ENCODE measurements at regions not wholly inside any gene's neighbourhood (a gene's known extent, or its start where the extent isn't known, plus 50 kb on each side); places are given as distances from the start of the nearest gene placed in this dataset.

DNA sequence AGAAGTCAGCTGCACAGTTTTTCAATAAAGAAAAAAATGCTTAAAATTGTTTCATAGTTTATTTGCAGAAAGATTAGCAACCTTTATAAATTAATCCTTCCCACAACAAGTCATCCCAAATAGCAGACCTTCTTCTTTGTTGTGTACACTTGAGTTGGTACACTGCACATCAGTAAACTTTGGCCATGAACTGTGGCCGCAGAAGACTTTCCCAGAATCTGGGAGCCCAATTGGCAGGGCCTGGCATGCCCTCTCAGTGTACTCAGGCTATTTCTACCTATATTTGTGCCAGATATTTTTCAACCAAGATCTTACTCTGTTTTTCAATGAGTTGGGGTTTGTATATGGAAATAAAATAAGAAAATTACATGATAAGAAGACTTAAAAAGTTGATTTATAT lies 133.1 kb downstream of the DIPK2A start:
- H3K4me3 ChIP-seq (ENCODE audit: insufficient read depth, low read depth, low read length): no peak overlapping the region
- no peak overlapping the region for H3K27ac ChIP-seq (ENCODE audit: insufficient read depth, low read depth, low read length, poor library complexity, severe bottlenecking)
- H3K36me3 ChIP-seq (ENCODE audit: control insufficient read depth, insufficient read depth, low read length): no peaks in the 10 kb centered on the region
- H3K27me3 ChIP-seq (ENCODE audit: control insufficient read depth, insufficient read depth, low read length, poor library complexity, severe bottlenecking): no peaks in the 10 kb centered on the region
- WGBS, 2 experiments: 96 to 100% methylated on average over 1 of the region's 1 CpG
- H3K9me3 ChIP-seq (ENCODE audit: control insufficient read depth, low read length): no peaks in the 10 kb centered on the region
- peaks cover 5% of the 10 kb centered on the region for H3K4me1 ChIP-seq (ENCODE audit: control insufficient read depth, insufficient read depth, low read length)

DNA sequence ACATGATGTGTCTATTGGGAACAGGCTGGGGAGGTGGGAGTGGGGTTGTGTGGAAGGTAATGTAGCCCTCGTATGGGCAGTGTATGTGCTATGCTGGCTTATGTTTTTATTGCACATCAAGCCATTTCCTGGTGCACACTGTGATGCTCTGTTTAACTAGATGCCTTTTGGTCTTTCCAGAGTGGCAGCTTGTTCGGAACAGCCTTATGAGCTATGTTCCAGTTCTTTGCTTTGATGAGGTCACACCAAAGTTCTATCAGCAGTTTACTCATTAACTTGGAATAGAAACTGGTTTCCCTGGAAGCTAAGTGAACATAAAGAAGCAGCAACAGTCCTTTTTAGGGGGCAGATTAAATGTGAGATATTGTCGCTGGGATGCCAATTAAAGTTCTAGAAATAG lies 133.9 kb downstream of the DIPK2A start:
- Histone ChIP-seq H3K27me3 (ENCODE audit: control insufficient read depth, insufficient read depth, low read length, poor library complexity, severe bottlenecking) (no peaks in the 10 kb centered on the region), H3K4me3 (ENCODE audit: insufficient read depth, low read depth, low read length) (no peak overlapping the region), H3K27ac (ENCODE audit: insufficient read depth, low read depth, low read length, poor library complexity, severe bottlenecking) (no peak overlapping the region), H3K36me3 (ENCODE audit: control insufficient read depth, insufficient read depth, low read length) (no peaks in the 10 kb centered on the region), H3K4me1 (ENCODE audit: control insufficient read depth, insufficient read depth, low read length) (peaks cover 5% of the 10 kb centered on the region), H3K9me3 (ENCODE audit: control insufficient read depth, low read length) (no peaks in the 10 kb centered on the region)
- WGBS, 2 experiments: 90 to 94% methylated on average over 3 of the region's 3 CpGs

DNA sequence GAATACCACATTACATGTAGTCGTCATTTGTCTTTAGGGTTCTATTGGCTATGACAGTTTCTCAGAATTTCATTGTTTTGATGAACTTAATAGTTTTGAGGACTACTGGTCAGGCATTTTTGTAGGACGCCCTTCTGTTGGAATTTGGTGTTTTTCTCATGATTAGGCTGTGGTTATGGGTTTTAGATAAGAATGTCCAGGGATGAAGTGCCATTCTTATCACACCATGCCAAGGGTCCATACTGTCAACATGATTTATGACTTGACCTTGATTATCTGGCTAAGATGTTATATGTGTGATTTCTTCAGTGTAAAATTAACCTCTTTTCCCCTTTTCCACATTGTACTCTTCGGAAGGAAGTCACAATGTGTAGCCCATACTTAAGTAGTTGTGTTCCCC lies 135.3 kb downstream of the DIPK2A start:
- Histone ChIP-seq H3K27ac (ENCODE audit: insufficient read depth, low read depth, low read length, poor library complexity, severe bottlenecking) (no peak overlapping the region), H3K36me3 (ENCODE audit: control insufficient read depth, insufficient read depth, low read length) (no peaks in the 10 kb centered on the region), H3K27me3 (ENCODE audit: control insufficient read depth, insufficient read depth, low read length, poor library complexity, severe bottlenecking) (no peaks in the 10 kb centered on the region), H3K4me3 (ENCODE audit: insufficient read depth, low read depth, low read length) (no peak overlapping the region), H3K4me1 (ENCODE audit: control insufficient read depth, insufficient read depth, low read length) (peaks cover 5% of the 10 kb centered on the region), H3K9me3 (ENCODE audit: control insufficient read depth, low read length) (no peaks in the 10 kb centered on the region)
- WGBS, 2 experiments: 90 to 93% methylated on average over 2 of the region's 3 CpGs

DNA sequence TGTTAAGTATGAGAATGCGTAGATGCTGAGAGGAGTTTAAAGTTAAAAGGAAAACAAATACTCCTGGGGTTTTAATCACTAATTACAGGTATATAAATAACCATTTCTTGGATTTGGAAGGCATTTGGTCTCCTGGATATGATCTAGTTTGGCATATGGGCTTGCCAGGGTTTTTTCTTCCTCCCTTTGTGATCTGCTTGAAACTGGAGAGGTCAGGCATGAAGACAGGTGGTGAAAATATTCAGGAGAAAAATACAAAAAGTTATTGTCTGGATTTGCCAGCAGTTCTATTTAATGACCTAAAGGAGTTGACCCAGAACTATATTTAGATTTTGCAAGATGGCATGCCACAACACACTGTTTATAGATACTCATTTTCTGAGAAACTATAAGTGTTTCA lies 136.3 kb downstream of the DIPK2A start:
- Histone ChIP-seq H3K27me3 (ENCODE audit: control insufficient read depth, insufficient read depth, low read length, poor library complexity, severe bottlenecking) (no peaks in the 10 kb centered on the region), H3K4me3 (ENCODE audit: insufficient read depth, low read depth, low read length) (no peak overlapping the region), H3K9me3 (ENCODE audit: control insufficient read depth, low read length) (no peaks in the 10 kb centered on the region), H3K4me1 (ENCODE audit: control insufficient read depth, insufficient read depth, low read length) (peaks cover 5% of the 10 kb centered on the region), H3K27ac (ENCODE audit: insufficient read depth, low read depth, low read length, poor library complexity, severe bottlenecking) (no peak overlapping the region), H3K36me3 (ENCODE audit: control insufficient read depth, insufficient read depth, low read length) (no peaks in the 10 kb centered on the region)
- 100% methylated on average over 1 of the region's 1 CpG; no CpG with 5 or more reads in 1 of the 2 experiments for WGBS, 2 experiments

GRCh38 chr3:144109944-144110343 lies 138.3 kb downstream of the DIPK2A start:
- WGBS, 2 experiments: 94 to 95% methylated on average over 3 of the region's 3 CpGs
- H3K4me3 ChIP-seq (ENCODE audit: insufficient read depth, low read depth, low read length): no peak overlapping the region
- no peaks in the 10 kb centered on the region for H3K9me3 ChIP-seq (ENCODE audit: control insufficient read depth, low read length)
- no peaks in the 10 kb centered on the region for H3K27me3 ChIP-seq (ENCODE audit: control insufficient read depth, insufficient read depth, low read length, poor library complexity, severe bottlenecking)
- H3K27ac ChIP-seq (ENCODE audit: insufficient read depth, low read depth, low read length, poor library complexity, severe bottlenecking): no peak overlapping the region
- no peaks in the 10 kb centered on the region for H3K4me1 ChIP-seq (ENCODE audit: control insufficient read depth, insufficient read depth, low read length)
- no peaks in the 10 kb centered on the region for H3K36me3 ChIP-seq (ENCODE audit: control insufficient read depth, insufficient read depth, low read length)

- Histone ChIP-seq H3K4me3 (ENCODE audit: insufficient read depth, low read depth, low read length) (no peak overlapping the region), H3K27ac (ENCODE audit: insufficient read depth, low read depth, low read length, poor library complexity, severe bottlenecking) (no peak overlapping the region), H3K4me1 (ENCODE audit: control insufficient read depth, insufficient read depth, low read length) (no peaks in the 10 kb centered on the region), H3K9me3 (ENCODE audit: control insufficient read depth, low read length) (no peaks in the 10 kb centered on the region), H3K36me3 (ENCODE audit: control insufficient read depth, insufficient read depth, low read length) (no peaks in the 10 kb centered on the region), H3K27me3 (ENCODE audit: control insufficient read depth, insufficient read depth, low read length, poor library complexity, severe bottlenecking) (no peaks in the 10 kb centered on the region)
- 82 to 86% methylated on average over 2 of the region's 2 CpGs for WGBS, 2 experiments
These were observed 140.4 kb downstream of the DIPK2A start for GRCh38 chr3:144112036-144112435.

DNA sequence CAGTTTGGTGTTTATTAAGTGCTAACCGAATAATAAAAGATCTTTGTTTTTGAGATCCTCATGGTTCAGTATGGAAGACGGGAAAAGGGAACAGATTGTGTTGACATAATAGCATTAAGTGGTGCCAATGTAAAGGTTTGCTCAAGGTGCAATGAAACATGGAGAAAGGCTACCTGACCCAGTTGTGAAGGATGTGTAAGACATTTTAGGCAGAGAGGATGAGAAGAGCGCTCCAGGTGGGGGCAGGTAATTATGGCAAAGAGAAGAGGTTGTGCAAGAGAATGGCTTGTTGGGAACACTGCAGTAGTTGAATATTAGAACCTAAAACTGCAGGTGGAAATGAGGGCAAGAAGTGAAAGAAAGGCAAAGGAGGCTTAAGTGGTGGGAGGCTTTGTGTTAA lies 140.8 kb downstream of the DIPK2A start:
- Histone ChIP-seq H3K9me3 (ENCODE audit: control insufficient read depth, low read length) (no peaks in the 10 kb centered on the region), H3K4me3 (ENCODE audit: insufficient read depth, low read depth, low read length) (no peak overlapping the region), H3K27ac (ENCODE audit: insufficient read depth, low read depth, low read length, poor library complexity, severe bottlenecking) (no peak overlapping the region), H3K36me3 (ENCODE audit: control insufficient read depth, insufficient read depth, low read length) (no peaks in the 10 kb centered on the region), H3K4me1 (ENCODE audit: control insufficient read depth, insufficient read depth, low read length) (no peaks in the 10 kb centered on the region), H3K27me3 (ENCODE audit: control insufficient read depth, insufficient read depth, low read length, poor library complexity, severe bottlenecking) (no peaks in the 10 kb centered on the region)
- WGBS, 2 experiments: 91 to 94% methylated on average over 3 of the region's 3 CpGs

DNA sequence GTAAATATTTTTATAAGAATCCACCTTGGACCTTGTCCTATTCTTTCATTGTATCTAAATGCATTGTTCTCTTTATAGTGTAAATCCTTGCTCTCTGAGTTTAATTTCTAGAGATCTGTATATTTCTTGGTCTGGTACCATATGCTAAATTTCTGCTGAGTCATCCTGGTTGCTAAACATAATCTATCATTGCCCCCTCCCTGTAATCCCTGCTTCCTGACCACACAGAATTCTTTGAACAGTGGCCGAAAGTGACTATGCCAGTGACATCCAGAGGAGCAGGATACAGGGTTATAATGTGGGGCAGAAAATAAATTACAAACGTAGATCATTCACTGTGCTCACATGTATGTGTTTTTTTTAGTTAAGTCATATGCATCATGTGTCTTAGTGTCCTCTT lies 143.1 kb downstream of the DIPK2A start:
- Histone ChIP-seq H3K4me1 (ENCODE audit: control insufficient read depth, insufficient read depth, low read length) (no peaks in the 10 kb centered on the region), H3K9me3 (ENCODE audit: control insufficient read depth, low read length) (no peaks in the 10 kb centered on the region), H3K27me3 (ENCODE audit: control insufficient read depth, insufficient read depth, low read length, poor library complexity, severe bottlenecking) (no peaks in the 10 kb centered on the region), H3K4me3 (ENCODE audit: insufficient read depth, low read depth, low read length) (no peak overlapping the region), H3K36me3 (ENCODE audit: control insufficient read depth, insufficient read depth, low read length) (no peaks in the 10 kb centered on the region), H3K27ac (ENCODE audit: insufficient read depth, low read depth, low read length, poor library complexity, severe bottlenecking) (no peak overlapping the region)
- 94 to 97% methylated on average over 2 of the region's 2 CpGs for WGBS, 2 experiments

DNA sequence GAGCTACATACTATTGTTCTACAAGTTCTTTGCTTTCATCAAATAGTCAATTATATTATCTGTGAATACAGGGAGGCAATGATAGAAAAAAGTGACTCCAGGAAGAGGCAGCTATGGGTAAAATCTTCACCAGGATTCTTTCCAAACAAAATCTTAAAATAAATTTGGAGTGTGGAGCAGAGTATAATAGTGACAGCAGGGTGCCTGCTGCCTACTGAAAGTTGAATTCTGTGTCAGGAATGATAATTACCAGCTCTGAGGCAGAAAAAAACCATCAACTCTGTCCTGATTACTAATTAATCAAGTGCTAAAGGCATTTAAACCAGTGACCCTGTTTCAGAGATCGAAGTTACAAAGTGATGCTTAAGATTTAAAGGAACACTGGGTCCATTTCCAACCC lies 148.0 kb downstream of the DIPK2A start:
- Histone ChIP-seq H3K9me3 (ENCODE audit: control insufficient read depth, low read length) (no peaks in the 10 kb centered on the region), H3K4me1 (ENCODE audit: control insufficient read depth, insufficient read depth, low read length) (no peaks in the 10 kb centered on the region), H3K27ac (ENCODE audit: insufficient read depth, low read depth, low read length, poor library complexity, severe bottlenecking) (no peak overlapping the region), H3K36me3 (ENCODE audit: control insufficient read depth, insufficient read depth, low read length) (no peaks in the 10 kb centered on the region), H3K4me3 (ENCODE audit: insufficient read depth, low read depth, low read length) (no peak overlapping the region), H3K27me3 (ENCODE audit: control insufficient read depth, insufficient read depth, low read length, poor library complexity, severe bottlenecking) (no peaks in the 10 kb centered on the region)
- 100% methylated on average over 1 of the region's 1 CpG for WGBS, 2 experiments

GRCh38 chr3:144121661-144122060 lies 150.0 kb downstream of the DIPK2A start:
- H3K4me3 ChIP-seq (ENCODE audit: insufficient read depth, low read depth, low read length): no peak overlapping the region
- H3K36me3 ChIP-seq (ENCODE audit: control insufficient read depth, insufficient read depth, low read length): no peaks in the 10 kb centered on the region
- no peaks in the 10 kb centered on the region for H3K9me3 ChIP-seq (ENCODE audit: control insufficient read depth, low read length)
- no peaks in the 10 kb centered on the region for H3K27me3 ChIP-seq (ENCODE audit: control insufficient read depth, insufficient read depth, low read length, poor library complexity, severe bottlenecking)
- H3K27ac ChIP-seq (ENCODE audit: insufficient read depth, low read depth, low read length, poor library complexity, severe bottlenecking): no peak overlapping the region
- no peaks in the 10 kb centered on the region for H3K4me1 ChIP-seq (ENCODE audit: control insufficient read depth, insufficient read depth, low read length)

GRCh38 chr3:144127014-144127413 lies 155.4 kb downstream of the DIPK2A start:
- no peak overlapping the region for H3K27ac ChIP-seq (ENCODE audit: insufficient read depth, low read depth, low read length, poor library complexity, severe bottlenecking)
- H3K9me3 ChIP-seq (ENCODE audit: control insufficient read depth, low read length): no peaks in the 10 kb centered on the region
- no peaks in the 10 kb centered on the region for H3K27me3 ChIP-seq (ENCODE audit: control insufficient read depth, insufficient read depth, low read length, poor library complexity, severe bottlenecking)
- H3K4me3 ChIP-seq (ENCODE audit: insufficient read depth, low read depth, low read length): no peak overlapping the region
- WGBS, 2 experiments: 90 to 100% methylated on average over 2 to 3 of the region's 3 CpGs
- peaks cover 4% of the 10 kb centered on the region for H3K4me1 ChIP-seq (ENCODE audit: control insufficient read depth, insufficient read depth, low read length)
- H3K36me3 ChIP-seq (ENCODE audit: control insufficient read depth, insufficient read depth, low read length): no peaks in the 10 kb centered on the region

All from ectodermal cell (in vitro differentiated cells).